Hepatocyte (in vitro differentiated cells): ENCODE measurements at regions not wholly inside any gene's neighbourhood (a gene's known extent, or its start where the extent isn't known, plus 50 kb on each side); places are given as distances from the start of the nearest gene placed in this dataset.

Source experiments
- EZH2phosphoT487 ChIP-seq: fragments of 200-600 bp; sonication (generic); IDR thresholded peaks from one replicate; pipeline ENCODE4 v1.6.1; 2018; ENCODE audit warnings: antibody characterized with exemption, mild to moderate bottlenecking, low read depth, moderate library complexity; ENCODE audit not compliant: unreplicated experiment, severe bottlenecking
- TF ChIP-seq, protein P1 (sequence below): fragments of 200-600 bp; sonication (generic); IDR thresholded peaks from 2 replicates; pipeline ENCODE4 v1.5.1; 2016; ENCODE audit warnings: antibody characterized with exemption, mild to moderate bottlenecking; ENCODE audit not compliant: poor library complexity

GRCh38 chr14:106802413-106803364 lies 1276.3 kb downstream of the TMEM121 start:
- TF ChIP-seq, protein P1, sequence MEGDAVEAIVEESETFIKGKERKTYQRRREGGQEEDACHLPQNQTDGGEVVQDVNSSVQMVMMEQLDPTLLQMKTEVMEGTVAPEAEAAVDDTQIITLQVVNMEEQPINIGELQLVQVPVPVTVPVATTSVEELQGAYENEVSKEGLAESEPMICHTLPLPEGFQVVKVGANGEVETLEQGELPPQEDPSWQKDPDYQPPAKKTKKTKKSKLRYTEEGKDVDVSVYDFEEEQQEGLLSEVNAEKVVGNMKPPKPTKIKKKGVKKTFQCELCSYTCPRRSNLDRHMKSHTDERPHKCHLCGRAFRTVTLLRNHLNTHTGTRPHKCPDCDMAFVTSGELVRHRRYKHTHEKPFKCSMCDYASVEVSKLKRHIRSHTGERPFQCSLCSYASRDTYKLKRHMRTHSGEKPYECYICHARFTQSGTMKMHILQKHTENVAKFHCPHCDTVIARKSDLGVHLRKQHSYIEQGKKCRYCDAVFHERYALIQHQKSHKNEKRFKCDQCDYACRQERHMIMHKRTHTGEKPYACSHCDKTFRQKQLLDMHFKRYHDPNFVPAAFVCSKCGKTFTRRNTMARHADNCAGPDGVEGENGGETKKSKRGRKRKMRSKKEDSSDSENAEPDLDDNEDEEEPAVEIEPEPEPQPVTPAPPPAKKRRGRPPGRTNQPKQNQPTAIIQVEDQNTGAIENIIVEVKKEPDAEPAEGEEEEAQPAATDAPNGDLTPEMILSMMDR = no peak
- no peak for TF ChIP-seq EZH2phosphoT487
